HG02973 (cell line): ENCODE measurements at regions not wholly inside any gene's neighbourhood (a gene's known extent, or its start where the extent isn't known, plus 50 kb on each side); places are given as distances from the start of the nearest gene placed in this dataset.

Experiments used
- ATAC-seq: cut with Tn5 transposase; IDR thresholded peaks from one replicate; pipeline ENCODE4 v1.9.1; 2021; ENCODE audit warnings: moderate library complexity; ENCODE audit not compliant: unreplicated experiment

DNA sequence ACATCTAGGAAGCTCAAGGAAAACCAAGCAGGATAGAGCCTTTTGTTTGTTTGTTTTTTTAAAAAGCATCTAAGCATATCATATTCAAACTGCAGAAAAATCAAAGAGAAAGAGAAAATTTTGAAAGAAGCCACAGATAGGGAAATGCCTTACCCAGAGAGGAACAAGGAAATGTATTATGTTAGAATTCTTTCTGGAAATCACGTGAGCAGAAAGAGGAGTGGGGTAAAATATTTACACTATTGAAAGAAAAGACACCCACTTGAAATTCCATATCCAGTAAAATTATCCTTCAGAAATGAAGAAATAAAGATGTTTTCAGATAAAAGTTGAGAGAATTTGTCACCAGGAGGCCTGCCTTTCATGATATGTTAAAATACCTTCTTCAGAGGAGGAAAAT is 775.7 kb upstream of the IGFBP3 start:
- ATAC-seq: no peak

DNA sequence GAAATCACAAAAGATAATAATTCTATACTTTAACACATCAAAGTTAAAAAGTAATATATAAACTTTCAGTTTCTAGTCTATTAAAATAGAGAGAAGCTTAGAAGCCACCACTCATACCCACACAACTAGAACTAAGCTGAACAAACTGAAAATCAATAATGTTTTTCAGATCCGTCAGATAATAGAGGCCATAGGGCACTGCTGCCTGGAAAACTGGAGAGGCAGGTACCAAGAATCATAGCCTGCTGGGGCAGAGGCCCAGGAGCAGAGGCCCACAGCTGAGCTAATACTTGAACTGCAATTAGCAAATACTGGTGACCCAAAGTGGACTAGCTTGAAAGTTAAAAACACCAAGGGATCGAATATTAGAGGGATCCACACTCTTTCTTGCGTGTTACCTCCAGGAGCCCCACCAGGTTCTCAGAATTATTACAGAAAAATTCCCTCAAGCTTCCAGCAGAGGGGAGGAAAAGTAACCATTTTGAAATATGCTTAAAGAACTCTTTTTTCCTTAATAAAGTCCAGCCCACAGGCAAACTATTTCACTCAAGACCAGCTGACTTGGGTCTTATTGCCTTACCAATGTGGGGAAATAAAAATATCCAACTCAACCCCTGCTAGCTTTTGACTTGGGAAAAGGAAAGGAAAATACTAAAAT is 774.1 kb upstream of the IGFBP3 start:
- ATAC-seq: no peak

DNA sequence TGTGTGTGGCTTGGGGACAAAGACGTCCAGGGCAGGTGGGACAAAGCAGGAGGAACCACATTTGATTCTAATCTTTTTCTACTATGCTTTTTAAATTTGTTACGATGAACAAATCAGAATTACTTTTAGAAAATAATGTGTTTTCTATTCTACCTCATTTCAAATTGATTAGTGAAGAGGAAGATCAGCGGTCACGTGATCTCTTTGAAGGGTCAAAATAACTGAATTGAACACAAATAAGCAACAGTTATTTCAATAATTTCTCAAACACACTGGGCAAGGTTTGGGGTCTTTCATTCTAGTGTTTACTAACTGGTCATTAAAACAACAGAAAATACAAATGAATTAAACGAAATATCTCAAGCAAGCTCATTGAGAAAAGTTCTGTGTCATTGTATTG is 773.0 kb upstream of the IGFBP3 start:
- no peak for ATAC-seq

DNA sequence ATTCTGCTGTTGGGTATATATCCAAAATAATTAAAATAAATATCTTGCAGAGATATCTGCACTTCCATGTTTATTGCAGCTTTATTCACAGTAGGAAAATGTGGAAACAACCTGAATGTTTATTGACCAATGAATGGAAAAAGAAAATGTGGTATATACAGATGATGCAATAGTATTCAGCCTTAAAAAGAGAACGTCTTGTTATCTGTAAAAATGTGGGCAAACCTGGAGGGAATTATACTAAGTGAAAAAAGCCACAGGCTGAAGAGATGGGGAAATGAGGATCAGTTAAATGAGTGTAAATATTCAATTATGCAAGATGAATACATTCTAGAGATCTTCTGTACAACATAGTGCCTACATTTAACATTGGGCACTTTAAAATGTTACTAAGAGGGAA is 766.1 kb upstream of the IGFBP3 start:
- ATAC-seq: no peak

DNA sequence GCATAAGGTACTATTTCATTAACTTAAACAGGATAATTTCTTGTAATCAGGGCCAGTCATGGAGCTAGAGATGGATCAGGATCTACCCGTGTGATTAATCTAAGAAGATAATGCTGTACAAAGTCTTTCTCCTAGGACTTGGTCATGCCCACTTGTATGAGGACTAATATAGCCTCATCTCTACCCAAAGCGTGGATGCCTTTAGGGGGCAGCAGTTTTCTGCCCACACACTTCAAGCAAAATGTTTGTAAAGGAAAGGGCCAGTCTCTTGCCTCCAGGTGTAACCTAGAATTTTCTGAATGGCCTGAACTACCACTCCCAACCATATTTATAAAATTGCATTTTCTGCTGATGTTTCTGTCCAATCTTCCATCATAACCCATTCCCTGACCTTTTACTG is 764.0 kb upstream of the IGFBP3 start:
- ATAC-seq: no peak

DNA sequence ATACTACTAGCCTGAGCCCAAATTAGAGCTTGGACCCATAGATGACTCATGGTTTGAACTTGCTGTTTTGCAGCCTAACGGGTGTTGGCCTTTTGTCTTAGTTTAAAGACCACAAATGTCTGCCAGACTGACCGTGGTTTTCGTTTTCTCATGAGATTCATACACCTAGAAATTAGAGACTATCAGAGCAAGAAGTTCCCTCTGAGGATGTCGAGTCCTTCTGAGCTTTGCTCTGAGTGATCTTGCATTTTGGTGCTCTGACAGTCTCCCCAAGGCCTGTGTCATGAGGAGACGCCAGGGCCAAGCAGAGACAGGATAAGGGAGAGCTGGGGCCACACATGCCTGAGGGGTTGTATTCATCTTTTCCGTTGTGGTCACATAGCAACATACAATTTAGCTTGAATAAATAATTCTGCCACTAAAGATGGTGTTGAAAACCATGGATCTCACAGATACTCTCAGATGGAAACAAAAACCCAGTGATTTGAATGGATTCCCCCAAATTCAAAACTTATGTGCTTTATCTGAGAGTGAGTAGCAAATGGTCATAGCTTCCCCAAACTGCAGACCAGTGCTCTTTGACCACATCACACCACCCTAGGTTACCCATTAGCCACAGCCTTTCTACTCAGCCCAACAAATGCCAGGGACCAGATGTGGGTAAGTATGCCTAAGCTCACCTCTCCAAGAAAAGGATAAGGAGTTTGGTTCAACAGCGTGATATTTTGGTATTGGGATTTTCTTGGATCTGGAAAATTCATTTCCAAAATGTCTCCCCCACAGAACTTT is 762.0 kb upstream of the IGFBP3 start:
- no peak for ATAC-seq

DNA sequence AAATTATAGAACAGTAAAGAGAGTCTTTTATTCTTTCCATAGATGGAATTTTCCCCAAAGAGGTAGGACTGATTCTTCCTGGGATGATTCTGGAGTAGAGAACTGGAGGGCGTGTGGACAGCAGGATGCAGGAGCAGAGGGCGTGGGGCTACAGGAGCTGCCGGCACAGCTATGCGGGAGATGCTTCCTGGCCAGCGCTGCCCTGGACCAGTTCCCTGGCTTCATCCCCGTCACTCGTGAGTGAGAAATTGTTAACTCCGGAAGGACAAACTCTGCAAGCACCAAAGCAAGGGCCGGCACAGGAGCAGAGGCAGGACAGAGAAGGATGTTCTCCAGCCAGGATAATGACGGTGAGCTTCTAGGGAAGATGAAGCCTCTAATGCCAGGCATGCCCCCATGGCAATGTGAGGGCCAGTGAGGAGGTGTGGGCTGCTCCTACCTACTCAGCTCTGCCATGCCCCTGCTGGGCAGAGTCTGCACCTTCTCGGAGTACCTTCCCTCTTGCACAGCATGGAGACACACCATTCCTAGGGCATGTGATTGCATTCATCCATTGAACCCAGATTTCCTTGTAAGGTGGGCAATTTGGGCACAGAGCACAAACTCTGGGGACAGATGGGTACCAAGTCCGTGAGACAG is 760.9 kb upstream of the IGFBP3 start:
- no peak for ATAC-seq

DNA sequence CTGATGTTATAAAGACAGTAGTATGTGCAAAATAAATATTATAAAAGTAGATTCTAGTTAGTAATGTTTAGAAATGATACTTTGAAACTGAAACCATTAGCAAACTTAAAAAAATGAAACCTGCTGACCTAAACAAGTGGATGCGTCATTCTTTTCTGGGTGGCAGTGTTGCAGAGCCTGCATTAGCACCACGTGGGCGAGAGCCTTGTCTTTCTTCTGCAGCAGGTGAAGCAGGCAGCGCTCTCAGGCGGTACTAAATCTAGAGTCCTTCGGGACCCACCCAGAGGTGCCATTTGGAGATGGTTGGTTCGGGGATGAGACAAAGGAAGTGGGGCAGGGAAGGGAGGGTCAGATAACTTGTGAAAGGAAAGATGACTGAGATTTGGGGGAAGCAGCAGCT is 759.1 kb upstream of the IGFBP3 start:
- no peak for ATAC-seq

DNA sequence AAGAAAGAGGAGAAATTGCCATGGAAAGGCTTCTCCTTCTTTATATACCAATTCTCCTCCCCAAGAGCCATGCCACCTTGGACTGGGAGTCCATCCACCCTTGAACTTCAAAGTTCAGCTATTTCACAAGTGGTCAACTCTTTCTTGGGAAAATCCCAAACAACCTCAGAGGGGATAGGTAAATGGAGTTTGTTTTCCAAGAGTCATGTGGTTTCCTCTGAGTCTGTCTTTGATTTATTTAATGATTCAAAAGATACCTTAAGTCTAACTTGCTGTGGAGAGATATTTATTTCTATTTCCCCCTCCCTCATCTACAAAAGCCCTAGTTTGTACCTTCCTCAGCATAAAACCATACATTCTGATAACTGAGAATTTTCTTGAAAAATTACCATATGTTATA is 758.6 kb upstream of the IGFBP3 start:
- no peak for ATAC-seq

DNA sequence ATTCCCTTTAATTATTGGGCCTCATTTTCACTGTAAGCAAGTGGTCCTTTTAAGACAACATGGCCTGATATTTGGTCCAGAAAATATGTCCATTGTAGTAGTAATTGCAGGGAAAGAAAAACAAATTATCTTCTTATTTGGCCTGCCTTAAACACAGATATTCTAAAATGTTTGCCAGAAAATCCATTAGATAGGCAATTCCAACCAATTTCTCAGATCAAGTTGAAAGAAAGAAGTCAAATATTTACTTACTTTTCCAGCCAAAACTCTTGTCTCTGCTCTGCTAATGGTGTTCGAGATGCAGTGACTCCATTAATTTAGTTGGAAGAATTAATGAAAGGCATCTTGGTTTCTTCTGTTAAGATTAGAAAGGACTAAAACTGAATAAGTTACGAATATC is 757.3 kb upstream of the IGFBP3 start:
- ATAC-seq: no peak

DNA sequence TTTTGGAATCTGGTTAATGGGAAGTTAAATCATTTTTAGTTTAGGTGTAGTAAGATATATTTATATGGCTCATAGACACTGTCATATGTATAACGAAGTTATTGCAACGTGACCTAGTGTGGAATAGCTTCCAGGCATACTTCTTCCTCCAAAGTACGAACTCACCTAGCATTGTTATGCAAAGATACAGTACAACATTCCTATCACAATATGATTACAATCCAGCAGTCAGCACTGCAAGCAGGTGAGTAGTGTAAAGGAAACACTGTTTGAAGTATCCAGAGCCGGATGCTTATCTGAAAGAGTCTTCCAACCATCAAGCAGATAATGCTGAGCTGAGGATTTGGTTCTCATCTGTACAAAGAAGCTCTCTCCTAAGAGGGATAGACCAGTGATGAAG is 754.4 kb upstream of the IGFBP3 start:
- no peak for ATAC-seq

DNA sequence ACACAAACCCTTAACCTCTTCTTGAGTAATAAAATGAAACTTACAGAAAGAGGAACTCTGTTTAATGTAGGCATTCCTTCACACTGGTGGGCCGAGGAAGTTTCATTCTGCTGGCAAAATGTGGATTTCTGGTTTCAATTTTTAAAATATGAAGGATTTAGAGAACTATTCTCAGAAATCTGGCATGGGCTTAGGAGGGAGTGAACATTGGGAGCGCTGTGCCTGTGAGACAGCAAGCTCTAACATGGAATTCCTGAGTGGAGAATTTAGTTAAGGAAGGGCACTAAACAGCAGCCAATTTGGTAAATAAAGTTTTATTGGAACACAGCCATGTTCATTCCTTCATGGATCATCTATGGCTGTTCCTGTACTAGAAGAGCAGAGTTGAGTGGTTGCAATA is 751.8 kb upstream of the IGFBP3 start:
- no peak for ATAC-seq

DNA sequence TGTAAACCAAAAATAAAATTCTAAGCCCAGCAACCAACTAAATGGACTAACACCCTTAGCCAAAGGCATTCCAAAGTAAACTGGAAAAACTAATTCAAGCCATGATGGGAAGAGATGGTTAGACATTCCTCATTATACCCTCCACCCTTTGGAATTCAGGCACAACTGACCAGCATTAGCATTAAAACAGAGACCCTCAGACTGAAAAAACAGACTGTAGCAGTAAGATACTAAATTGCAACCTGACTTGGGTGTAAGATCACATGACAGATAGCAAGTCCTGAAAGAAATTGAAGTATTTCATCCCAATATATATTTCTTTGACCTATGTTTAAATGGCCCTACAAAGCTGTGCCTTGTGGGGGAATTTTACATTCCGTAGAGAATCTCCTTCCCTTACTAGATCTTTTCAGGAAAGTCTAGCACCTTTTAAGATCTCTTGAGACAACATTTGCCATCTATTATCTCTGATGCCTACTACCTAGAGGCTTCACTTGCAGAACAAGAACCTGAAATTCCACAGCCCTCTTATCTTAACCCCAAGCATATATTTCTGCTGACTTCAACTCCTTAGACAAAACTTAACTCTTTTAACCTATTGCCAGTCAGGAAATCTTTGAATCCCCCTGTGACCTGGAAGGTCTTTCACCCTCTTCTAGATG is 750.2 kb upstream of the IGFBP3 start:
- ATAC-seq: no peak

DNA sequence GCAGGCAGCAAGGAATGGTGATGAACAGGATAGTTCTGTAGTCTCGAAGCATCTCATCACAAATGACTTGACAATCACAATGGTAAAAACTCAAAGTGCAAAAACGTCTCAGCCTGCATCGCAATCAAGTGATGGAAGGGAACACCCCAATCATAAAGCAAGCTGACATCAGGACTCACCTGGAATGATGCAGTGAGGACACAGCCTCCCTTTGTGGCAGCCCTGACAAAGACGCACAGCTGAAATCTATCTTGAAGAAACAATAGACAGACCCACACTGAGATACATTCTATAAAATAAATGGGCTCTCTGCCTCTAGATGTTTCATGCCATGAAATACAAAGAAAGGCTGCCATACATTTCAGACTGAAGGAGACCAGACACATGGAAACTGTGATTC is 748.0 kb upstream of the IGFBP3 start:
- ATAC-seq: no peak

DNA sequence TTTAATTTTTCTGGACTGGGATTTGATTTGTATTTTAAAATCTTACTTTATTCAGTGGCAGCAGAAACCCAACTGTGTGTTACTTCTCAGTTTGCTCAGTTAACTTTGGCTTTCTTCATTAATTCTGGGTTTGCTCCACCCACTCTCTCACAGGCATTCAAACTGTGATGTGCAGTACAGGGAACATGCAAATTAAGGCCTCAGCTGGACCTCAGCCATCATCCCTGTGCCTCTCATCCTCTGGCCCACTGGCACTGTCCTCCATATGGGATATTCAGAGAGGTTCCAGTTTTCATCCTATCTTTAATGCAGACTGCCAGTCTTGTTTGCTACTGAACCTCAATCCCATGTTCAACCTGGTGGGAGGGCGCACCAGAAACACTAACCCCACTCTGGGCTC is 743.4 kb upstream of the IGFBP3 start:
- ATAC-seq: no peak

DNA sequence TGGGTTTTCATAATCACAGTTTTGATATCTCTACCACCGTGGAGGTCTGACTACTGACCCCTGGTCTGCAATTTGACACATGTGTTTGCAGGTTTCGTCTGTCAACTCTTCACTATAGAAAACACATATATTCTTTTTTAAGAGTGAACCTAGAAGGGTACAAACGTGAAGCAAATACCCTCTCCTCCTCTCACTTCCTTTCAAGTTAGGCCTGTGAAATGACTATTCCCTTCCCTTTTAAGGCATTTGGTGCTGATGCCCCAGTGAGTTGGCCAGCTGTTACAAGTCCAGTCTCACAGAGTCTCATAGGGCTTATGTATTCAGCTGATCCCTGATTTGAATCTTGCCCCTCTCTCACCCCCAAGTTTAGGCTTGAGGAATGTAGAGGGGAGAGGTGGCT is 742.0 kb upstream of the IGFBP3 start:
- no peak for ATAC-seq

DNA sequence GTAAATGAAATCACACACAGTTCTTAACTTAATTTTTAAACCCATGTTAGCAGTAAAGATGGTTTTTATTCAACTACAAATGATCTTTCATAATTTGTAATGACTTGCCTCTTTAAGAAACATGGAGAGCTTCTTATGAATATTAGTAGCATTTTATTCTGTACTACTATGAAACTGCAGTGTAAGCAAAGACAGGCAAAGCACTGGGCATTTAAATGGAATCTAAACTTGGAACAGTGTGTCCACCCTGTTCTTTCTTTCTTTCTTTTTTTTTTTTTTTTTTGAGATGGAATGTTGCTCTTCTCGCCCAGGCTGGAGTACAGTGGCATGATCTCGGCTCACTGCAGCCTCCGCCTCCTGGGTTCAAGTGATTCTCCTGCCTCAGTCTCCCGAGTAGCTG is 740.4 kb upstream of the IGFBP3 start:
- ATAC-seq: no peak

DNA sequence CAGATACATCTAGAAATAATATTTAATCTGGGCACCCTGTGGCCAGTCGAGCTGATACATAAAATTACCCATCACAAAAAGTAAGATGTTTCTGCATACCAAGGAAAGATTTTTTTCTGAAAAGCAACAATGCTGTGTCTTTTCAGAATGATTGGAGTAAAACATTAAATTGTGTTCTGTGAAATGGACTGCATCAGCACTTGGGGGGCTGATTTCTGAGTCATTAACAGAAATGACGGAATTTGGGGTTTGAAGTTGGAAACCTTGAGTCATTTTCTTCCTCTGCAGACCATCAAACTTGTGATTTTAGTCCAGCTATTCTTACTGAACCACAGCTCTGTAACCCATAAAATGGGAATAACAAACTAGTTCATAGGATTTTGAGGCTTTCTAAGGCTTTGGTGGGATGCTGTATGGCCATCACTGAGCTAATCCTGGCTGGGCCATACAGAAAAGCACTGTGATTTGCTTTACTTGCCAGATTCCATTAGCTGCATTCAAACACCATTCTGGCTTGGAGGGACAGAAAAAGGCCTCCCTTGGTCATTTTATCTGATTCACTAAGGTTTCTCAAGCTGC is 739.4 kb upstream of the IGFBP3 start:
- ATAC-seq: no peak

DNA sequence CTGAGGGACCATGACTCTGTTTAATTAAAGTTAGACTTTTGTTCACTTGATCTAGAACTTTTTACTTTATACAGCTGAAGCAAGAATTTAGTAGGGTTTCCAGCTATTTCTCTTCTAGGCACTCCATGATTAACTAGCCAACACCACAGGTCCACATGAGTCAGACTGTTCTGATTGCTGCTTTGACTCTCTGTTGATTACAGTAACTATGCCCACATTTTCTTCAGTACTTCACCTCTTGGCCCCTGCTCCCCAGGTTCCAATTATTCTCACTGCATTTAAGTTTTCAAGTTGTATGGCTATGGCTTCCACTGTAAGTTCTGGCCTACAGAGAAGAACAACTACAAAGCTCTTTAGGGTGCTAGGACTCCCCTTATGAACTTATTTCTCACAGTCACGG is 737.2 kb upstream of the IGFBP3 start:
- no peak for ATAC-seq

DNA sequence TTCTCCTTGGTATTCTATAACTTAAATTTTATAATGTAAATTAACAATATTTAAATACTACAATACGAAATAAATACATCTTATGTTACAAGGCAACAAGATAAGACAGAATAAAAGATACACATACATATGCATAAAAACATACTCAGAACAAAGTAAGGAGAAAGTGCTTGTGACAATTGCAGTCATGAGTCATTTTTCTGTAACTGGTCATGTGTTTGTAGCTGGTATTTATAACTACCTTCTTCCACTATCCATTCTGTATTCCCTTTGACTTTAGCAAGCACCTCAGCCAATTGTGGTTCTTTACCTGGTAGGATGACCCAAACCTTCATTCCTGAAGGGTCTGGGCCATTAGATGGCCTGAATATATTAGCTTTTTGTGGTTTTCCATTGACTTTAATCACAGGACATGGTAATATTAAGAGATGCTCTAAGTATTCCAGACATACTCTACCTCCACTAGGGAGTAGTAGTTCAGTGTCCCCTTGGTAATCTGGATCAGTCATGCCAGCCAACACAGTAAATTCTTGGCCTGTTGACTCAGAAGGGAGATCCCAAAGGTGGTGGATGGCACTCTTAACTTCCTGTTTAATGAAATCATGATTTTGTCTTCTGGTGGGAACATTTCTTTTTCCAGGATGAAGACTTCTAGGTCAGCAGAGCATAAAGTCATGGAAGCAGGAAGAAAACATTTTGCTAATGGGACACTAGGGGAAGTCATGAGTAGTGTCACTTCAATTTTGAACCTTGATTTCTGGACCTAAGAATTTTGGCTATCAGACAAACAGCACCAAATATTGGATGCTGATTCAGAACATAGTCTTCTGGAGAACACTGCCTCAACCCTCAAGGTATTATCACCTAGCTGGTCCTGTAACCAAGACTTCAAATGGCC is 733.7 kb upstream of the IGFBP3 start:
- no peak for ATAC-seq
